ENCODE measurements at regions not wholly inside any gene's neighbourhood (a gene's known extent, or its start where the extent isn't known, plus 50 kb on each side); places are given as distances from the start of the nearest gene placed in this dataset.

DNA sequence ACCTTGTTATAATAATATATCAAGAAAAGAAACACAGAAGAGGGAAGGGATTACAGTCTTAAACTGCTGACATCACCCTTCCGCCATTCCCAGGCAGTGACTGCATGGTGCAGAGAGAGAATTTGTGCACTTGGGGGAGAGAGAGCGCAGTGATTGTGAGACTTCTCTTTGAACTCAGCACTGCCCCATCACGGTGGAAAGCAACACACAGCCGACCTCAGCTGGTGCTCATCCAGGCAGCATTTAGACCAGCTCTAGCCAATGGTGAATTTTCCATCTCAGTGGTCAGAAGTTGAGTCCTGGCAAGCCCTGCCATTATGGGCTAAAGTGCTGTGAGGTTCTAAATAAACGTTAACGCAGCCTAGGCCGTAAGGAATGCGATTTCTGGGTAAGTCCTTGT, 1681.5 kb downstream of the EFNB2 start:
- POLR2A ChIA-PET, result no interaction called here
- no peak for DNase-seq
- no peak overlapping the region for H3K4me3 Mint-ChIP-seq
- H3K27me3 Mint-ChIP-seq, result no peaks in the 10 kb centered on the region
- CTCF ChIA-PET, result no interaction called here
- H3K27ac Mint-ChIP-seq, result no peak overlapping the region
- no peaks in the 10 kb centered on the region for H3K36me3 Mint-ChIP-seq (ENCODE audit: low read depth)
- H3K9me3 Mint-ChIP-seq, result no peaks in the 10 kb centered on the region
- no peaks in the 10 kb centered on the region for H3K4me1 Mint-ChIP-seq

DNA sequence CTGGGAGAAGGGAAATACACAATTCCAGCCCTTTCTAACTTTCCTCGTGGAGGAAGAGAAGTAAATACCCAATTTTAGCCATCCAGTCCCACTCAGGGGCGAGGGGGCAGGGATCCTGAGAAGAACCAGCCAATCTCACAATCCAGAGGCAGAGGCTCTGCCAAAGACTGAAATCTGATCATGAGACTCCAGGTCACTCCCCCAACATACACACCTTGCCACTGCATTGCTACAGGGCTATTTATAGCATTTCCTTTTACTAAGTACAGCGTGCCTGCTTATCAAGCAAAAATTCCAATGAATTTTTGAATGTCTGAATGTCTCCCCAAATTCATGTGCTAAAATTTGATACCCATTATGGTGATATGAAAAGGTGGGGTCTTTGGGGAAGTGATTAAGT, 1687.5 kb downstream of the EFNB2 start:
- H3K27ac Mint-ChIP-seq, result no peak overlapping the region
- no peak for DNase-seq
- no peaks in the 10 kb centered on the region for H3K36me3 Mint-ChIP-seq (ENCODE audit: low read depth)
- no peaks in the 10 kb centered on the region for H3K9me3 Mint-ChIP-seq
- H3K4me3 Mint-ChIP-seq, result no peak overlapping the region
- ChIA-PET POLR2A (no interaction called here), CTCF (no interaction called here)
- no peaks in the 10 kb centered on the region for H3K27me3 Mint-ChIP-seq
- no peaks in the 10 kb centered on the region for H3K4me1 Mint-ChIP-seq

DNA sequence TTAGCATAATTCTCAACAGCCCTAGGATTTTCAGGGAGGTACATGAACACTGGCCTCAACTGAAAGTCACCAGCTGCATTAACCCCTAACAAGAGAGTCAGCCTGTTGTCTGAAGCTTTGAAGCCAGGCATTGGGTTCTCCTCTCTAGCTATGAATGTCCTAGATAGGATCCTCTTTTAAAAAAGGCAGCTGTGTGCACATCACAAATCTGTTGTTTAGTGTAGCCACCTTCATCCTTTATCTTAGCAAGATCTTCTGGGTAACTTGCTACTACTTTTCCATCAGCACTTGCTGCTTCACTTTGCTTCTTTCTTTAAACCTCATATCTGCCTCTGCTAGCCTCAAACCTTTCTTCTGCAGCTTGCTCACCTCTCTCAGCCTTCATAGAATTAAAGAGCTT, 1692.1 kb downstream of the EFNB2 start:
- Mint-ChIP-seq H3K4me1 (no peaks in the 10 kb centered on the region), H3K27me3 (no peaks in the 10 kb centered on the region), H3K27ac (no peak overlapping the region), H3K4me3 (no peak overlapping the region), H3K9me3 (no peaks in the 10 kb centered on the region), H3K36me3 (ENCODE audit: low read depth) (no peaks in the 10 kb centered on the region)
- POLR2A ChIA-PET, result no interaction called here
- CTCF ChIA-PET, result no interaction called here
- DNase-seq, result no peak

DNA sequence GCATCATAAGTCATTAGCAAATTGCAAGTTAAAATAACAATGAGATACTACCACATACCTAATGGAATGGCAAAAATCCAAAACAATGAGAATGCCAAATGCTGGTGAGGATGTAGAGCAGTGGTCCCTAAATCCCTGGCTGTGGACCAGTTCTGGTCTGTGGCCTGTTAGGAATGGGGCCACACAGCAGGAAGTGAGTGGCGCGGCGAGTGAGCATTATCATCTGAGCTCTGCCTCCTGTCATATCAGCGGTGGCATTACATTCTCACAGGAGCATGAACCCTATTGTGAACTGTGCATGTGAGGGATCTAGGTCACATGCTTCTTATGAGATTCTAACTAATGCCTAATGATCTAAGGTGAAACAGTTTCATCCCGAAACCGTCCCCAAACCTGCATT, 1694.4 kb downstream of the EFNB2 start:
- no peaks in the 10 kb centered on the region for H3K4me1 Mint-ChIP-seq
- H3K27ac Mint-ChIP-seq, result no peak overlapping the region
- H3K9me3 Mint-ChIP-seq, result no peaks in the 10 kb centered on the region
- POLR2A ChIA-PET, result no interaction called here
- no peak overlapping the region for H3K4me3 Mint-ChIP-seq
- no peaks in the 10 kb centered on the region for H3K27me3 Mint-ChIP-seq
- CTCF ChIA-PET, result no interaction called here
- H3K36me3 Mint-ChIP-seq (ENCODE audit: low read depth), result no peaks in the 10 kb centered on the region
- DNase-seq, result no peak

DNA sequence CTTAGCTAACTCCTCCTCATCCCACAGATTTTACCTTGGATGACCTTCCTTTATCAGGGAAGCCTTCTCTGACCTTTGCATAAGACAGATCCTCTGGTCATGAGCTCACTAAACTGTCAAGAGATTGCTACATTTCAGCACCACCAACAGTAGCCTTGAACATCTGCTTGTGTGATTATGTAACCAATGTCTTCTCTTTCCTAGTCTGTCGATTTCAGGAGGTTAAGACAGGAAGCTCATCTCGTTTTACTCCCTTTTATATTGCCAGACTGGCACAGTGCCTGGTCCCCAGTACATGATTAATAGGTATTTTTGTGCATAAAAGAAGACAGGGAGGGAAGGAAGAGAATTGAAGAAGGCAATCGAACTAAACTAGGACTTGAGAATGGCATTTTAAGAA, 1697.7 kb downstream of the EFNB2 start:
- H3K36me3 Mint-ChIP-seq (ENCODE audit: low read depth), result no peaks in the 10 kb centered on the region
- H3K9me3 Mint-ChIP-seq, result no peaks in the 10 kb centered on the region
- POLR2A ChIA-PET, result no interaction called here
- no peak overlapping the region for H3K4me3 Mint-ChIP-seq
- H3K27ac Mint-ChIP-seq, result no peak overlapping the region
- CTCF ChIA-PET, result no interaction called here
- H3K4me1 Mint-ChIP-seq, result no peaks in the 10 kb centered on the region
- H3K27me3 Mint-ChIP-seq, result no peaks in the 10 kb centered on the region
- DNase-seq, result no peak

DNA sequence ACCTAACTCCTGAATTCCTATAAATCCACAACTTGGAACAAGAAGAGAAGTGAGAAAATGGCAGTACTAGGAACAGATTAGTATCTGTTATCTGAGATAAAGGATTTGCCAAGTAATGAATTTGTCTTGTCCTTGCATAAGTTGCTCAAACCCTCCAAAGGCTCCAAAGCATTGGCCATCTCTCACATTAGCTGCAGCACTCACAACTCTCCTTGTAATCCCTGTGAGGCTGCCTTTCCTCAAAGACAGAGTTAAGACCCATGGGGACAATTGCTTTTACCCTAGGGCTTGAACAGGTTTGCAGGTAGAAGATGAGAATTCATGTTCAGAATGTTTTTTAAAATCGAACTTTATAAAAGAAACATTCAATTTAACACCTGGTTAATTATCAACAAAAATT, 1702.2 kb downstream of the EFNB2 start:
- Mint-ChIP-seq H3K4me3 (no peak overlapping the region), H3K4me1 (no peaks in the 10 kb centered on the region), H3K36me3 (ENCODE audit: low read depth) (no peaks in the 10 kb centered on the region), H3K9me3 (no peaks in the 10 kb centered on the region), H3K27ac (no peak overlapping the region), H3K27me3 (no peaks in the 10 kb centered on the region)
- POLR2A ChIA-PET, result no interaction called here
- CTCF ChIA-PET, result no interaction called here
- DNase-seq, result no peak

DNA sequence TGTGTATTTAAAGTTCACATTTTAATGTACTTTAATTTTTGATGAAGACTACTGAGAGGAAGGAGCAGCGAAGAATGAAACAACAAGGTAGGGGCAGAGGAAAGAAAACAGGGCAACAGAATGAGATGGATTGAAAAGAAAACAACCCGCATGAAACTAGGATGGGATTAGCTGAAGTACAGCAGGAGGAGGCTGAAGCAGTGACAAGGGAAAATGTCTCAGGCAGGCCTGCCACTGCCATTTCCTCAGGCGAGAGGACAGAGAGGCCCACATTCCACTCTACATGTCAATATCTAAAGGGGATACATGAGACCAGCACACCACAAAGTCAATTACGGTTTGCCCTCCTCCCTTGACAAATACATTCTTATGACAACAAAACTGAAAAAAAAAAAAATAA, 1703.2 kb downstream of the EFNB2 start:
- ChIA-PET CTCF (no interaction called here), POLR2A (no interaction called here)
- no peaks in the 10 kb centered on the region for H3K4me1 Mint-ChIP-seq
- no peak for DNase-seq
- no peaks in the 10 kb centered on the region for H3K27me3 Mint-ChIP-seq
- H3K9me3 Mint-ChIP-seq, result no peaks in the 10 kb centered on the region
- H3K27ac Mint-ChIP-seq, result no peak overlapping the region
- H3K36me3 Mint-ChIP-seq (ENCODE audit: low read depth), result no peaks in the 10 kb centered on the region
- H3K4me3 Mint-ChIP-seq, result no peak overlapping the region

DNA sequence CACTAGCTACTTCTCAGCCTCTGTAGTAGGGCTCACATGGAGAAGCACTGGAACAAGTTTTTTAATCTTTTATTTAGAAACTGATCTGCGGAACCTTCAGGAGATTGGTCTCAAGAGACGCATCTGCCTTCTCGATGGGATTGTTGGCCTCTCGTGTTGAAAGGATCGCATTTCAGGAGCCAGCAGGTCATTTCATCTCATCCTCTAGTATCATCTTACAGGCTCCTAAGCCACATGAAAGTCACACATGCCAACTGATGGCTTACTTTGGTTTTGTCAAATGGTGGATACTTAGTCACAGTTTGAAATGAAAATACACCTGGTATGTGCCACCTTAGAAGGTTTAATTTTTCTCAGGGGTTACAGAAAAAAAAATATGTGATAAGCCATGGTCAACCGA, 1703.6 kb downstream of the EFNB2 start:
- Mint-ChIP-seq H3K9me3 (no peaks in the 10 kb centered on the region), H3K27ac (no peak overlapping the region), H3K4me1 (no peaks in the 10 kb centered on the region), H3K27me3 (no peaks in the 10 kb centered on the region), H3K36me3 (ENCODE audit: low read depth) (no peaks in the 10 kb centered on the region), H3K4me3 (no peak overlapping the region)
- no peak for DNase-seq
- CTCF ChIA-PET, result no interaction called here
- POLR2A ChIA-PET, result no interaction called here

DNA sequence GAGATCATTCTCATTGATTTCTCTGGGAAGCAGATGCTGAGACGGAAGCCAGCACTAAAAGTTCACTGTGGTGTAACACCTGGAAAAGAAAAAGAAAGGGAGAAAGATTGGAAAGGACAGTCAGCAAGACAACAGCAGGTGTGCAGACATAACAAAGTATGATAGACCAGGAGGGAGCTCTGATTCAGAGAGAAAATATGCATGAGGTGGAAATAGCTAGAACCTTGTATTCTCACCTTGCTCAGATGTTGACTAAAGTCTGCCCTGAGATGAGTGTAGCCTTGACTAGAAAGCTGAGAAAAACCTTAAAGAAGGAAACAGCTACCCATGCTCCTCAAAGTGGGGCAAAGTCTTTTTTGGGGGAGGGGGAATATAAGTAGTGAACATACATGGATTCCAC, 1711.8 kb downstream of the EFNB2 start:
- no peaks in the 10 kb centered on the region for H3K4me1 Mint-ChIP-seq
- no peak overlapping the region for H3K27ac Mint-ChIP-seq

DNA sequence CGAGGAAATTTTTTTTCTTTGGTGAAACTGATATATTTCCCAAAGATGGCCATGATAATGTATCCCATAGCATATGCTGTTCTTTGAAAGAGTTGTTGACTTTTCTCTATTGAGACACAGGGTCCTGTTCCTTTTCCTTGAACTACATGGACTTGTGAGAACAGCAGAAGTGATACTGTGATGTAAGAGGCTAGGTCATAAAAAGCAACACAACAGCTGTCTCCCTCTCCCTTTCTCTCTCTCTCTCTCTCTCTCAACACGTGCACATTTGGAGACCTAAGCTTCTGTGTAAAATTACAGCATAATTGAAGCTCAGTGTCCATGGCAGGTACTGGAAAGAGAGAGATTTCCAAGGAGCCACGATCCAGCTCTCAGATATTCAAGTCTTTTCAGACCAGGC, 1712.4 kb downstream of the EFNB2 start:
- H3K4me3 Mint-ChIP-seq, result no peak overlapping the region
- no peaks in the 10 kb centered on the region for H3K4me1 Mint-ChIP-seq
- ChIA-PET CTCF (no interaction called here), POLR2A (no interaction called here)
- no peak for DNase-seq
- H3K27ac Mint-ChIP-seq, result no peak overlapping the region
- peaks cover 3% of the 10 kb centered on the region for H3K9me3 Mint-ChIP-seq
- no peaks in the 10 kb centered on the region for H3K27me3 Mint-ChIP-seq
- H3K36me3 Mint-ChIP-seq (ENCODE audit: low read depth), result no peaks in the 10 kb centered on the region

More for the DNA sequence above, 1711.8 kb downstream of the EFNB2 start:
- ChIA-PET CTCF (no interaction called here), POLR2A (no interaction called here)
- DNase-seq, result no peak
- H3K27me3 Mint-ChIP-seq, result no peaks in the 10 kb centered on the region
- no peaks in the 10 kb centered on the region for H3K36me3 Mint-ChIP-seq (ENCODE audit: low read depth)
- H3K4me3 Mint-ChIP-seq, result no peak overlapping the region
- H3K9me3 Mint-ChIP-seq, result peaks cover 3% of the 10 kb centered on the region

DNA sequence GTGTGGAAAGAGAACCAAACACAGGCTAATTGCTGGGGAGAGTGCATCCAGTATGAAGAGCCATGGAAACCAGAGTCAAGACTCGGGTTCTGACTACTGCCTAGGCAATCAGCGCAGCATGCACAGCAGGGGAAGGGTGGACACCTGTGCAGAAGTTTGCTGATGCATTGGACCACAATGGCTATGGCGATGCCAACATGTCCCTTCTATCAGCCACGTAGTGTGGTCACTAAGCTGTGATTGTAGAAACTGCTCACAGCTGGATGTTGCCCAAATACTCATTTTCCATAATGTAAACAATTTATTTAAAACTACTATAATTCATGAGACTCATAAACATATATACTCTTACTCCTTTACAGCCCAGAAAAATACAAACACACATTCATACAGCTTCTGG, 1718.2 kb downstream of the EFNB2 start:
- ChIA-PET POLR2A (no interaction called here), CTCF (no interaction called here)
- Mint-ChIP-seq H3K36me3 (ENCODE audit: low read depth) (no peaks in the 10 kb centered on the region), H3K27me3 (no peaks in the 10 kb centered on the region), H3K27ac (no peak overlapping the region), H3K9me3 (peaks cover 2% of the 10 kb centered on the region), H3K4me1 (no peaks in the 10 kb centered on the region), H3K4me3 (no peak overlapping the region)
- DNase-seq, result no peak

DNA sequence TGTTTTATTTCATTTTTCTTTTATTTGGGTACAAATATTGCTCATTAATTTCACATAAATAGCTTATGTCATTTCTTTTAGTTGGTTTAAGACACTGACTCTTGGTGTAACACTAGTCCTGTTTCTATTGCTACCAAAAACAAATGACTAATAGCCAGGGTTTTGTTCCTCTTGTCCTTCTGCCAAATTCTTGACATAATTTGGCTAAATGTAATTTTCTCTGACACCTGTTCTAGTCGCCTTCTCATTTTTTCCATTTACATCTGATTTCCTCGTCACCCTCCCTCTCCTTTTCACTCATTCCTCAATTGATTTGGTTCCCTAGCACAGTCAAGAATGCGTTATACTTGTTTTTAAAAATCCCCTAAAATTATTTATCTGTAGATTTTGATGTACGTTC, 1718.7 kb downstream of the EFNB2 start:
- Mint-ChIP-seq H3K4me1 (no peaks in the 10 kb centered on the region), H3K4me3 (no peak overlapping the region), H3K9me3 (peaks cover 2% of the 10 kb centered on the region), H3K27me3 (no peaks in the 10 kb centered on the region), H3K36me3 (ENCODE audit: low read depth) (no peaks in the 10 kb centered on the region), H3K27ac (no peak overlapping the region)
- no peak for DNase-seq
- ChIA-PET POLR2A (no interaction called here), CTCF (no interaction called here)

DNA sequence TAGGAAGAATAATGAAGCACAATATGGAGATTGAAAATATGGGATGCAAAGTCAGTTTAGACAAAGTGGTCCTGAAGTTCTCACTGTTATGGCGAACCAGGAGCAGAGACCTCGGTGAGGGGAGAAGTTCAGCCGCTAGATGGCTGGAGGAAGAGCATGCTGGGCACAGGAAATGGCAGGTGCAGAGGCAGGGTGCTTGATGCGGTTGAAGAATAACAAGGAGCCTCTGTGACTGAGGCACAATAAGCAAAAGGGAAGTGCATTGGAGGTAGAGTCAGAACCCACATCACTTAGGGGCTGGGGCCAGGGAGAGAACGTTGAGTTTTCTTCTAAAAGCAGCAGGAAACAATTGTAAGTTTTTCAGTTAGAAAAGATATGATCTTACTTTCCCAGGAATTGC, 1725.2 kb downstream of the EFNB2 start:
- H3K9me3 Mint-ChIP-seq, result peaks cover 2% of the 10 kb centered on the region
- no peaks in the 10 kb centered on the region for H3K27me3 Mint-ChIP-seq
- POLR2A ChIA-PET, result no interaction called here
- H3K4me3 Mint-ChIP-seq, result no peak overlapping the region
- CTCF ChIA-PET, result no interaction called here
- no peak for DNase-seq
- H3K27ac Mint-ChIP-seq, result no peak overlapping the region
- no peaks in the 10 kb centered on the region for H3K4me1 Mint-ChIP-seq
- H3K36me3 Mint-ChIP-seq (ENCODE audit: low read depth), result no peaks in the 10 kb centered on the region

DNA sequence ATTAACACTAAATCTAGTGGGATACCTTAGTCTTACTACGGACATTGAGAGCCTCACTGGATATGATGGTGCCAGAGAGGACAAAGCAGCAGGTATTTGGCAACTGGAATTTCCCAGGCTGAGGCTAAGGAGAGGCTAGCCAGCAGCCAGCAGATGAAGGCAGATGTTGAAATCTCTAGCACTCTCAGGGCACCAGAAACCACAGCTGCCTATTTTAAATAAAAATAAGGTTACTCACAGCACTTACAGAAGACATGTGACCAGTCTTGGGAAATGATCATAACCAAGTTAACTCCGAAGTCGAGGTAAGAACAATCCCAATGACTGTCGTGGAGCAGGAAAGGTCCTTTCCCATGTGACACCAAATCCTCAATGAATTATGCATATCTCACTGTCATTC, 1726.0 kb downstream of the EFNB2 start:
- Mint-ChIP-seq H3K9me3 (peaks cover 2% of the 10 kb centered on the region), H3K36me3 (ENCODE audit: low read depth) (no peaks in the 10 kb centered on the region), H3K27ac (no peak overlapping the region), H3K27me3 (no peaks in the 10 kb centered on the region), H3K4me1 (no peaks in the 10 kb centered on the region), H3K4me3 (no peak overlapping the region)
- no peak for DNase-seq
- ChIA-PET POLR2A (no interaction called here), CTCF (no interaction called here)

DNA sequence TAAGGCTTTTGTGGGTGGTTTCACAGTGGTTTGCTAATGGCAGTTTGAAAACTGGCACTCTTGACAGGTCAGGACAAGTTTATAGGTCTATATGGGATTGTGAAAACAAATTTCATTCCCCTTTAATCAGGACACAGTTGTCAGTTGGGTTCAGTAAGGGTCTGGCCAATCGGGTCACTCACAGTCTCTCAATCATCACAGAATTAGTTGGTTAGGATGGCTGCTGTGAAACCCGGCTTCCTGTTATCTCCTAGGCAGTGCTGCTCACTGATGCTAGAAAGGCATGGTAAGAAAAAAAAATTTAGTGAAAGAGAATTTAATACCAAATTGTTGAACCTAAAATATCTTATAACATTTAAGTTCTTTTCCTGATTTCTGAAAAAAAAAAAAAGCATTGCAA, 1730.1 kb downstream of the EFNB2 start:
- ChIA-PET POLR2A (no interaction called here), CTCF (no interaction called here)
- DNase-seq, result no peak
- Mint-ChIP-seq H3K27ac (no peak overlapping the region), H3K36me3 (ENCODE audit: low read depth) (no peaks in the 10 kb centered on the region), H3K27me3 (no peaks in the 10 kb centered on the region), H3K4me3 (no peak overlapping the region), H3K9me3 (no peaks in the 10 kb centered on the region), H3K4me1 (no peaks in the 10 kb centered on the region)
